Tibial artery (tissue), 4 donors: ENCODE measurements at regions not wholly inside any gene's neighbourhood (a gene's known extent, or its start where the extent isn't known, plus 50 kb on each side); places are given as distances from the start of the nearest gene placed in this dataset.
"Not testable (repeated sequence)": the region's sequence is repeated elsewhere in the genome, so short reads cannot be mapped to it uniquely, and the experiment has no call there.

Source experiments
- DNase-seq, 2 donors: peaks; one replicate each; pipeline ENCODE4 v3.0.0-alpha.2; 2019
- H3K27ac ChIP-seq, 2 donors: fragments of 200-600 bp; sonication (generic) in 1 of 2; 1 replicate in 1 of 2; 2 replicates in 1 of 2; pipeline ENCODE4 v1.5.1; 2018 to 2019; ENCODE audit warnings: mild to moderate bottlenecking in 1 of 2
- H3K27me3 ChIP-seq, 2 donors: fragments of 200-600 bp; sonication (generic) in 1 of 2; one replicate each; pipeline versions ENCODE4 v1.5.1 to v1.6.0; 2016 to 2019
- H3K36me3 ChIP-seq, 3 donors: fragments of 200-600 bp; sonication (generic) in 2 of 3; one replicate each; pipeline ENCODE4 v1.5.1; 2016 to 2019; ENCODE audit warnings: mild to moderate bottlenecking in 2 of 3
- H3K4me1 ChIP-seq, 4 donors: fragments of 200-600 bp; sonication (generic) in 2 of 4; 1 replicate in 3 of 4; 2 replicates in 1 of 4; pipeline ENCODE4 v1.5.1; 2016 to 2019
- H3K4me3 ChIP-seq, 2 donors: fragments of 200-600 bp; sonication (generic) in 1 of 2; 1 replicate in 1 of 2; 2 replicates in 1 of 2; pipeline ENCODE4 v1.5.1; 2018 to 2019; ENCODE audit warnings: mild to moderate bottlenecking in 2 of 2
- H3K9me3 ChIP-seq, 3 donors: fragments of 200-600 bp; sonication (generic) in 1 of 3; one replicate each; pipeline ENCODE4 v1.5.1; 2016 to 2019
- CTCF ChIP-seq, 2 experiments: fragments of 200-600 bp in 1 of 2; fragments of 450-650 bp in 1 of 2; IDR thresholded peaks; one replicate each; pipeline ENCODE4 v1.5.1; 2017 to 2019; ENCODE audit warnings: antibody characterized with exemption in 2 of 2, mild to moderate bottlenecking in 1 of 2, moderate library complexity in 1 of 2
- intact Hi-C: fragments of 100-400 bp; cut with DNase I; formaldehyde crosslinking; loops from one replicate; pipeline ENCODE4 v1.15.0; 2023; ENCODE audit warnings: low total_unique reads

- H3K27ac ChIP-seq, result no peak overlapping the region
- DNase-seq, result no peak
- no peaks in the 10 kb centered on the region for H3K27me3 ChIP-seq
- no peak overlapping the region for H3K4me3 ChIP-seq
- TF ChIP-seq CTCF (IDR thresholded peaks at IDR 0.05), result no peak
- H3K9me3 ChIP-seq, result no peaks in the 10 kb centered on the region
- no peaks in the 10 kb centered on the region for H3K36me3 ChIP-seq
- intact Hi-C loops, result no loop called here
- H3K4me1 ChIP-seq, result no peaks in the 10 kb centered on the region
Measured at GRCh38 chr12:102329883-102330282, 132.2 kb upstream of the PMCH start.

- H3K27ac ChIP-seq, result no peak overlapping the region
- H3K4me3 ChIP-seq, result no peak overlapping the region
- no peaks in the 10 kb centered on the region for H3K9me3 ChIP-seq
- H3K36me3 ChIP-seq, result no peaks in the 10 kb centered on the region
- no peak for TF ChIP-seq CTCF (IDR thresholded peaks at IDR 0.05)
- no peaks in the 10 kb centered on the region for H3K4me1 ChIP-seq
- DNase-seq, result no peak
- no peaks in the 10 kb centered on the region for H3K27me3 ChIP-seq
- intact Hi-C loops, result no loop called here
Measured at GRCh38 chr12:102326982-102327381, 129.3 kb upstream of the PMCH start.

- intact Hi-C loops, H3K36me3 ChIP-seq, H3K4me3 ChIP-seq, DNase-seq, H3K27ac ChIP-seq, H3K9me3 ChIP-seq, H3K4me1 ChIP-seq, H3K27me3 ChIP-seq: not testable (repeated sequence)
Measured at GRCh38 chr12:102325108-102325507, 127.5 kb upstream of the PMCH start.

GRCh38 chr12:102323799-102324198 lies 126.2 kb upstream of the PMCH start:
- no peaks in the 10 kb centered on the region for H3K36me3 ChIP-seq
- no peak for DNase-seq
- no peaks in the 10 kb centered on the region for H3K27me3 ChIP-seq
- no peak overlapping the region for H3K27ac ChIP-seq
- no peak overlapping the region for H3K4me3 ChIP-seq
- no peaks in the 10 kb centered on the region for H3K9me3 ChIP-seq
- H3K4me1 ChIP-seq, result no peaks in the 10 kb centered on the region
- TF ChIP-seq CTCF (IDR thresholded peaks at IDR 0.05), result no peak
- intact Hi-C loops, result no loop called here

- Histone ChIP-seq H3K27me3 (no peaks in the 10 kb centered on the region), H3K4me3 (no peak overlapping the region), H3K27ac (no peak overlapping the region), H3K9me3 (no peaks in the 10 kb centered on the region), H3K4me1 (no peaks in the 10 kb centered on the region), H3K36me3 (no peaks in the 10 kb centered on the region)
- DNase-seq, result no peak
- intact Hi-C loops, result no loop called here
- TF ChIP-seq CTCF (IDR thresholded peaks at IDR 0.05), result no peak
Measured at GRCh38 chr12:102322254-102322653, 124.6 kb upstream of the PMCH start.

GRCh38 chr12:102321305-102322082 lies 123.9 kb upstream of the PMCH start:
- no peak for TF ChIP-seq CTCF (IDR thresholded peaks at IDR 0.05)
- Histone ChIP-seq H3K4me1 (no peaks in the 10 kb centered on the region), H3K36me3 (no peaks in the 10 kb centered on the region), H3K9me3 (no peaks in the 10 kb centered on the region), H3K4me3 (no peak overlapping the region), H3K27me3 (no peaks in the 10 kb centered on the region), H3K27ac (no peak overlapping the region)
- DNase-seq, result no peak
- intact Hi-C loops, result no loop called here
